ENCODE measurements at regions not wholly inside any gene's neighbourhood (a gene's known extent, or its start where the extent isn't known, plus 50 kb on each side); places are given as distances from the start of the nearest gene placed in this dataset.

GRCh38 chr1:79262745-79263258, 256.3 kb upstream of the ADGRL4 start:
- no peak overlapping the region for H2AFZ ChIP-seq (ENCODE audit: low read depth, low read length)
- no peaks in the 10 kb centered on the region for H3K27me3 ChIP-seq (ENCODE audit: insufficient read depth, low read depth, low read length)
- H4K20me1 ChIP-seq (ENCODE audit: insufficient read depth), result no peaks in the 10 kb centered on the region
- no peaks in the 10 kb centered on the region for H3F3A ChIP-seq (ENCODE audit: insufficient read depth, low read length, poor library complexity, severe bottlenecking)
- H3K27ac ChIP-seq (ENCODE audit: low read length), result no peak overlapping the region
- no peak overlapping the region for H3K4me3 ChIP-seq (ENCODE audit: low read length)
- no peak overlapping the region for H3K9ac ChIP-seq (ENCODE audit: low read length)
- H3K79me2 ChIP-seq (replicated peaks; ENCODE audit: insufficient read depth, low read length), result no peaks in the 10 kb centered on the region
- H3K9me2 ChIP-seq (ENCODE audit: insufficient read depth, low read length), result no peaks in the 10 kb centered on the region
- no peak overlapping the region for H3K4me2 ChIP-seq (ENCODE audit: low read length)
- H3K9me3 ChIP-seq (ENCODE audit: low read length), result no peaks in the 10 kb centered on the region
- no peak for TF ChIP-seq EP300 (conservative IDR thresholded peaks at IDR 0.05; ENCODE audit: poor library complexity, severe bottlenecking)
- no peak for TF ChIP-seq EZH2 (IDR thresholded peaks at IDR 0.05; ENCODE audit: borderline replicate concordance, insufficient read depth, low read length, poor library complexity, severe bottlenecking)
- TF ChIP-seq REST (IDR thresholded peaks at IDR 0.05; ENCODE audit: borderline replicate concordance), result no peak
- TF ChIP-seq SMC3 (conservative IDR thresholded peaks at IDR 0.05; ENCODE audit: poor library complexity), result no peak
- TF ChIP-seq TAF1 (IDR thresholded peaks at IDR 0.05; ENCODE audit: low read depth), result no peak
- TF ChIP-seq MXI1 (conservative IDR thresholded peaks at IDR 0.05; ENCODE audit: poor library complexity, severe bottlenecking), result no peak
- no peak for TF ChIP-seq RAD21 (conservative IDR thresholded peaks at IDR 0.05)
- TF ChIP-seq CTCF (IDR thresholded peaks at IDR 0.05; ENCODE audit: poor library complexity, severe bottlenecking), result no peak
- TF ChIP-seq POLR2AphosphoS5 (IDR thresholded peaks at IDR 0.05), result no peak
- H3K36me3 ChIP-seq (ENCODE audit: insufficient read depth, low read length), result no peaks in the 10 kb centered on the region

- Histone ChIP-seq H4K20me1 (ENCODE audit: insufficient read depth) (no peaks in the 10 kb centered on the region), H3K9me3 (ENCODE audit: low read length) (no peaks in the 10 kb centered on the region), H3K9me2 (ENCODE audit: insufficient read depth, low read length) (no peaks in the 10 kb centered on the region), H3K27ac (ENCODE audit: low read length) (no peak overlapping the region), H3K4me3 (ENCODE audit: low read length) (no peak overlapping the region), H3K9ac (ENCODE audit: low read length) (no peak overlapping the region), H3F3A (ENCODE audit: insufficient read depth, low read length, poor library complexity, severe bottlenecking) (no peaks in the 10 kb centered on the region), H2AFZ (ENCODE audit: low read depth, low read length) (no peak overlapping the region), H3K36me3 (ENCODE audit: insufficient read depth, low read length) (no peaks in the 10 kb centered on the region), H3K79me2 (replicated peaks; ENCODE audit: insufficient read depth, low read length) (no peaks in the 10 kb centered on the region), H3K4me2 (ENCODE audit: low read length) (no peak overlapping the region), H3K27me3 (ENCODE audit: insufficient read depth, low read depth, low read length) (no peaks in the 10 kb centered on the region)
- TF ChIP-seq EP300 (conservative IDR thresholded peaks at IDR 0.05; ENCODE audit: poor library complexity, severe bottlenecking), result no peak
- TF ChIP-seq RAD21 (conservative IDR thresholded peaks at IDR 0.05), result peak; percentile 90
- peak; percentile 87 for TF ChIP-seq CTCF (IDR thresholded peaks at IDR 0.05; ENCODE audit: poor library complexity, severe bottlenecking)
- TF ChIP-seq MXI1 (conservative IDR thresholded peaks at IDR 0.05; ENCODE audit: poor library complexity, severe bottlenecking), result no peak
- peak; percentile 80 for TF ChIP-seq SMC3 (conservative IDR thresholded peaks at IDR 0.05; ENCODE audit: poor library complexity)
- no peak for TF ChIP-seq REST (IDR thresholded peaks at IDR 0.05; ENCODE audit: borderline replicate concordance)
- no peak for TF ChIP-seq EZH2 (IDR thresholded peaks at IDR 0.05; ENCODE audit: borderline replicate concordance, insufficient read depth, low read length, poor library complexity, severe bottlenecking)
These were observed 253.1 kb upstream of the ADGRL4 start for GRCh38 chr1:79259390-79260336.

Measured in neural cell (in vitro differentiated cells).